ENCODE measurements at regions not wholly inside any gene's neighbourhood (a gene's known extent, or its start where the extent isn't known, plus 50 kb on each side); places are given as distances from the start of the nearest gene placed in this dataset.
"Not testable (repeated sequence)": the region's sequence is repeated elsewhere in the genome, so short reads cannot be mapped to it uniquely, and the experiment has no call there.

- Histone ChIP-seq H3K27me3 (ENCODE audit: control insufficient read depth in 4 of 4, insufficient read depth in 4 of 4, low read length in 3 of 4) (peaks cover 0 to 6% (median 0%) of the 10 kb centered on the region in 4 donors), H3K9me3 (ENCODE audit: control insufficient read depth in 4 of 4, low read length in 3 of 4) (no peaks in the 10 kb centered on the region), H3K4me3 (ENCODE audit: low read depth in 1 of 3, low read length in 3 of 3) (no peak overlapping the region), H3K9ac (ENCODE audit: low read depth in 1 of 2, low read length in 2 of 2) (no peak overlapping the region), H3K27ac (ENCODE audit: low read depth in 1 of 2, low read length in 2 of 2) (no peak overlapping the region), H3K4me1 (ENCODE audit: control insufficient read depth in 4 of 4, insufficient read depth in 4 of 4, low read length in 3 of 4) (no peaks in the 10 kb centered on the region), H3K36me3 (ENCODE audit: control insufficient read depth in 4 of 4, insufficient read depth in 3 of 4, low read depth in 1 of 4, low read length in 3 of 4) (no peaks in the 10 kb centered on the region)
- no peak for DNase-seq (ENCODE audit: low spot score)
- no peak for TF ChIP-seq FOXA1 (IDR thresholded peaks at IDR 0.05)
- WGBS: 54% methylated on average over 2 of the region's 2 CpGs
Measured at GRCh38 chr5:86482008-86482407, 135.7 kb upstream of the COX7C start.

GRCh38 chr5:86493777-86494176 lies 124.0 kb upstream of the COX7C start:
- H3K9me3 ChIP-seq (ENCODE audit: control insufficient read depth in 4 of 4, low read length in 3 of 4): no peaks in the 10 kb centered on the region
- TF ChIP-seq RXRA (IDR thresholded peaks at IDR 0.05) (no peak), FOXA1 (IDR thresholded peaks at IDR 0.05) (no peak), GABPA (IDR thresholded peaks at IDR 0.05 in 1 of 2, conservative IDR thresholded peaks at IDR 0.05 in 1 of 2) (no peak), FOXA2 (IDR thresholded peaks at IDR 0.05) (no peak), JUND (IDR thresholded peaks at IDR 0.05) (no peak), ZBTB33 (IDR thresholded peaks at IDR 0.05) (no peak), TAF1 (conservative IDR thresholded peaks at IDR 0.05) (no peak)
- H3K36me3 ChIP-seq (ENCODE audit: control insufficient read depth in 4 of 4, insufficient read depth in 3 of 4, low read depth in 1 of 4, low read length in 3 of 4): no peaks in the 10 kb centered on the region
- 63% methylated on average over 1 of the region's 1 CpG for WGBS
- no peak overlapping the region for H3K27ac ChIP-seq (ENCODE audit: low read depth in 1 of 2, low read length in 2 of 2)
- no peak overlapping the region for H3K4me3 ChIP-seq (ENCODE audit: low read depth in 1 of 3, low read length in 3 of 3)
- H3K4me1 ChIP-seq (ENCODE audit: control insufficient read depth in 4 of 4, insufficient read depth in 4 of 4, low read length in 3 of 4): no peaks in the 10 kb centered on the region
- H3K27me3 ChIP-seq (ENCODE audit: control insufficient read depth in 4 of 4, insufficient read depth in 4 of 4, low read length in 3 of 4): no peaks in the 10 kb centered on the region
- H3K9ac ChIP-seq (ENCODE audit: low read depth in 1 of 2, low read length in 2 of 2): no peak overlapping the region
- DNase-seq (ENCODE audit: low spot score): no peak

- H3K9ac ChIP-seq (ENCODE audit: low read depth in 1 of 2, low read length in 2 of 2): no peak overlapping the region
- H3K4me3 ChIP-seq (ENCODE audit: low read depth in 1 of 3, low read length in 3 of 3): no peak overlapping the region
- TF ChIP-seq RAD21 (IDR thresholded peaks at IDR 0.05) (peak in 1 of 2 donors; percentile 49), ZBTB33 (IDR thresholded peaks at IDR 0.05) (no peak)
- no peaks in the 10 kb centered on the region for H3K36me3 ChIP-seq (ENCODE audit: control insufficient read depth in 4 of 4, insufficient read depth in 3 of 4, low read depth in 1 of 4, low read length in 3 of 4)
- no peaks in the 10 kb centered on the region for H3K27me3 ChIP-seq (ENCODE audit: control insufficient read depth in 4 of 4, insufficient read depth in 4 of 4, low read length in 3 of 4)
- H3K27ac ChIP-seq (ENCODE audit: low read depth in 1 of 2, low read length in 2 of 2): no peak overlapping the region
- no peaks in the 10 kb centered on the region for H3K9me3 ChIP-seq (ENCODE audit: control insufficient read depth in 4 of 4, low read length in 3 of 4)
- WGBS: 60% methylated on average over 1 of the region's 1 CpG
- no peak for DNase-seq (ENCODE audit: low spot score)
- H3K4me1 ChIP-seq (ENCODE audit: control insufficient read depth in 4 of 4, insufficient read depth in 4 of 4, low read length in 3 of 4): no peaks in the 10 kb centered on the region
Measured at GRCh38 chr5:86500947-86501346, 116.8 kb upstream of the COX7C start.

- Histone ChIP-seq H3K27me3 (ENCODE audit: control insufficient read depth in 4 of 4, insufficient read depth in 4 of 4, low read length in 3 of 4) (no peaks in the 10 kb centered on the region), H3K9ac (ENCODE audit: low read depth in 1 of 2, low read length in 2 of 2) (no peak overlapping the region), H3K4me3 (ENCODE audit: low read depth in 1 of 3, low read length in 3 of 3) (no peak overlapping the region), H3K4me1 (ENCODE audit: control insufficient read depth in 4 of 4, insufficient read depth in 4 of 4, low read length in 3 of 4) (no peaks in the 10 kb centered on the region), H3K9me3 (ENCODE audit: control insufficient read depth in 4 of 4, low read length in 3 of 4) (no peaks in the 10 kb centered on the region), H3K36me3 (ENCODE audit: control insufficient read depth in 4 of 4, insufficient read depth in 3 of 4, low read depth in 1 of 4, low read length in 3 of 4) (no peaks in the 10 kb centered on the region), H3K27ac (ENCODE audit: low read depth in 1 of 2, low read length in 2 of 2) (no peak overlapping the region)
- WGBS: 93% methylated on average over 4 of the region's 4 CpGs
- TF ChIP-seq FOXA1 (IDR thresholded peaks at IDR 0.05): no peak
- TF ChIP-seq YY1 (IDR thresholded peaks at IDR 0.05): no peak
- TF ChIP-seq CTCF (IDR thresholded peaks at IDR 0.05; ENCODE audit: low read depth, low read length, missing input control): no peak
- TF ChIP-seq NR2F2 (IDR thresholded peaks at IDR 0.05): no peak
- no peak for DNase-seq (ENCODE audit: low spot score)
Measured at GRCh38 chr5:86507574-86507973, 110.2 kb upstream of the COX7C start.

- WGBS: 87% methylated on average over 12 of the region's 21 CpGs
Measured at GRCh38 chr5:86510330-86510915, 107.3 kb upstream of the COX7C start.

More at GRCh38 chr5:86510330-86510915, 107.3 kb upstream of the COX7C start:
- H3K27ac ChIP-seq (ENCODE audit: low read depth in 1 of 2, low read length in 2 of 2); DNase-seq (ENCODE audit: low spot score); H3K4me1 ChIP-seq (ENCODE audit: control insufficient read depth in 4 of 4, insufficient read depth in 4 of 4, low read length in 3 of 4); H3K27me3 ChIP-seq (ENCODE audit: control insufficient read depth in 4 of 4, insufficient read depth in 4 of 4, low read length in 3 of 4); H3K36me3 ChIP-seq (ENCODE audit: control insufficient read depth in 4 of 4, insufficient read depth in 3 of 4, low read depth in 1 of 4, low read length in 3 of 4); H3K9ac ChIP-seq (ENCODE audit: low read depth in 1 of 2, low read length in 2 of 2); H3K9me3 ChIP-seq (ENCODE audit: control insufficient read depth in 4 of 4, low read length in 3 of 4); H3K4me3 ChIP-seq (ENCODE audit: low read depth in 1 of 3, low read length in 3 of 3): not testable (repeated sequence)

All from liver (tissue), 8 donors.